Kidney (tissue), 10 donors: ENCODE measurements at regions not wholly inside any gene's neighbourhood (a gene's known extent, or its start where the extent isn't known, plus 50 kb on each side); places are given as distances from the start of the nearest gene placed in this dataset.
"Not testable (repeated sequence)": the region's sequence is repeated elsewhere in the genome, so short reads cannot be mapped to it uniquely, and the experiment has no call there.

Experiments
- DNase-seq, 5 donors: peaks; one replicate each; pipeline ENCODE4 v3.0.0-alpha.2; 2013 to 2020
- FAIRE-seq: peaks from 2 replicates; lab custom pipeline; 2012; peaks lifted over from hg19 to GRCh38; lab: Jason Lieb, UNC
- H3K27ac ChIP-seq, 2 donors: one replicate each; pipeline ENCODE4 v1.7.0; 2013; ENCODE audit warnings: low read depth in 2 of 2, low read length in 2 of 2, inconsistent platforms in 1 of 2
- H3K27me3 ChIP-seq: one replicate; pipeline ENCODE4 v1.7.1; 2013; ENCODE audit warnings: low read length, inconsistent platforms; ENCODE audit not compliant: control insufficient read depth, insufficient read depth
- H3K36me3 ChIP-seq, 3 donors: one replicate each; pipeline versions ENCODE4 v1.7.0 to v1.7.1; 2013; ENCODE audit warnings: low read length in 3 of 3, control low read depth in 1 of 3, inconsistent platforms in 1 of 3; ENCODE audit not compliant: insufficient read depth in 3 of 3, control insufficient read depth in 2 of 3
- H3K4me1 ChIP-seq, 3 donors: one replicate each; pipeline versions ENCODE4 v1.7.0 to v1.7.1; 2013; ENCODE audit warnings: low read length in 3 of 3, inconsistent platforms in 1 of 3, low read depth in 1 of 3; ENCODE audit not compliant: control insufficient read depth in 2 of 3, insufficient read depth in 2 of 3
- H3K4me3 ChIP-seq, 3 donors: one replicate each; pipeline versions ENCODE4 v1.7.0 to v1.8.1; 2013; ENCODE audit warnings: low read length in 3 of 3, control low read depth in 1 of 3, inconsistent platforms in 1 of 3
- H3K9ac ChIP-seq, 3 donors: one replicate each; pipeline versions ENCODE4 v1.7.0 to v1.7.1; 2013; ENCODE audit warnings: low read length in 3 of 3, control low read depth in 1 of 3, inconsistent platforms in 1 of 3
- H3K9me3 ChIP-seq, 3 donors: one replicate each; pipeline versions ENCODE4 v1.7.0 to v1.7.1; 2013; ENCODE audit warnings: low read length in 3 of 3, control low read depth in 1 of 3, inconsistent platforms in 1 of 3; ENCODE audit not compliant: control insufficient read depth in 2 of 3, insufficient read depth in 1 of 3
- intact Hi-C: fragments of 100-400 bp; cut with DNase I; formaldehyde crosslinking; loops from one replicate; pipeline ENCODE4 v1.11.1; 2022
- donor health status: control.
- donor health status: control.
- donor health status: DM: yes; HTN: yes; CAD: no.
- donor health status: Normal renal cell carcinoma (clear cell type).

DNA sequence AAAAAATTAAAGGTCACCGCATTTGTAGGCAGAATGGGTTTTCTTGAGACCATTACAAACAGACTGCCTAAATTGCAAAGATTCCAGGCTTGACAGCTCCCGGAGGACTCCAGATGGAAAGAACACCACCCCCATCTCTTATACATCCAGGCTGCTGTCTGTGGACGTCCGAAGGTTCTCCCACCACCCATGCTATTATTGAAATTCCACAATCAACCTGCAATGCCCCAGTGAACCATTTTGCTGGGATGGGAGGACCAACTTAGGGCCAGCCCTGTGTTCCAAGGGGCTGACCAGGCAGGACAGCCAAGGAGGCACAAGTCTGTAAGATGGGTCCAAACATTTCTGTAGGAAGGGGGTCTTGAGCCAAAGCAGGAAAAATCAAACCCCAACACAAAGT, 122.7 kb downstream of the NPIPA8 start:
- intact Hi-C loops, DNase-seq: not testable (repeated sequence)

GRCh38 chr16:18211505-18211904, 125.0 kb downstream of the NPIPA8 start:
- H3K4me1 ChIP-seq, H3K4me3 ChIP-seq, H3K36me3 ChIP-seq, intact Hi-C loops, DNase-seq, H3K9ac ChIP-seq, H3K27me3 ChIP-seq, H3K27ac ChIP-seq, FAIRE-seq, H3K9me3 ChIP-seq: not testable (repeated sequence)

More for the DNA sequence above, 122.7 kb downstream of the NPIPA8 start:
- not testable (repeated sequence) for H3K9me3 ChIP-seq, H3K27me3 ChIP-seq, H3K4me1 ChIP-seq, H3K9ac ChIP-seq, H3K4me3 ChIP-seq, H3K27ac ChIP-seq, FAIRE-seq, H3K36me3 ChIP-seq

DNA sequence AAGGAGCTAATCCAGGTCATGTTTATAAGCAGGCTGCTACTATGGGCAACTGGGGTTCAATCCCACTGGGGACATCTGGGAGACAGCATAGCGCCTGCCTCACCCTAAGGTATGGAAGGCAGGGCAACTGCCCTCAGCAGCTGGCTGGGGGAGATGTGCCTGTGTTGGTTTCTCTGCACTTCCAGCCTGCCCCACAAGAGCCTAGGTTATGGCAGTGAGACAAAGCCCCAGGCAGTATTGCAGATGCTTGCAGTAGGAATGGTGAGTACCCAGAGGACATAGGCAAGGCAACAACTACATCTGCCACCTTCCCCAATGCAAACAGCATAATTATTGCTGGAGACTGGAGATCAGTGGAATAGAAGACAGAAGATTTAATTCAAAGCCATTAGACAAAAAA, 131.8 kb downstream of the NPIPA8 start:
- H3K4me1 ChIP-seq, H3K9ac ChIP-seq, H3K27ac ChIP-seq, H3K36me3 ChIP-seq, DNase-seq, H3K27me3 ChIP-seq, FAIRE-seq, H3K4me3 ChIP-seq, intact Hi-C loops, H3K9me3 ChIP-seq: not testable (repeated sequence)

DNA sequence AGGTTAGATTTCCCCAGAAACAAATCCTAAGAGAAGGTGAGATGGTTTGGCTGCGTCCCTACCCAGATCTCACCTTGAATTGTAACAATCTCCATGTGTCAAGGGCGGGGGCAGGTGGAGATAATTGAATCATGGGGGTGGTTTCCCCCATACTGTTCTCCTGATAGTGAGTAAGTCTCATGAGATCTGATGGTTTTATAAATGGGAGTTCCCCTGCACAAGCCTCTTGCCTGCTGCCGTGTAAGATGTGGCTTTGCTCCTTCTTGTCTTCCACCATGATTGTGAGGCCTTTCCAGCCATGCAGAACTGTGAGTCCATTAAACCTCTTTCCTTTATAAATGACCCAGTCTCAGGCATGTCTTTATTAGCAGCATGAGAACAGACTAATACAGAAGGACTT, 132.2 kb downstream of the NPIPA8 start:
- H3K27me3 ChIP-seq, H3K36me3 ChIP-seq, intact Hi-C loops, DNase-seq, H3K4me3 ChIP-seq, H3K27ac ChIP-seq, H3K9me3 ChIP-seq, H3K9ac ChIP-seq, H3K4me1 ChIP-seq, FAIRE-seq: not testable (repeated sequence)

DNA sequence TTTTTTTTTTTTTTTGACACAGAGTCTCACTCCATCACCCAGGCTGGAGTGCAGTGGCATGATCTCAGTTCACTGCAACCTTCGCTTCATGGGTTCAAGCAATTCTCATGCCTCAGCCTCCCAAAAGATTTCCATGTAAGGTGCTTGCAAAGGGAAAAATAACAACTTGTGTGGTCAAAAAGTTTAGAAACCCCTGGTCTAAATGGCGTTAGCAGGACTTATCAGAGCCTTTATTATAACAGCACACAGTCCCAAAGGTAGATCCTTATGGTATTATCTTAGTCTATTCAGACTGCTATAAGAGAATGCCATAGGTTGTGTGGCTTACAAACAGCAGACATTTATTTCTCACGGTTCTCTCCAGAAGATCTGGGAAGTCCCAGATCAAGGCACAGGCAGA, 135.0 kb downstream of the NPIPA8 start:
- DNase-seq, H3K9ac ChIP-seq, H3K27me3 ChIP-seq, intact Hi-C loops, H3K9me3 ChIP-seq, H3K27ac ChIP-seq, H3K36me3 ChIP-seq, FAIRE-seq, H3K4me3 ChIP-seq, H3K4me1 ChIP-seq: not testable (repeated sequence)

- H3K4me3 ChIP-seq, DNase-seq, H3K27me3 ChIP-seq, H3K9ac ChIP-seq, H3K4me1 ChIP-seq, intact Hi-C loops, H3K27ac ChIP-seq, H3K36me3 ChIP-seq, FAIRE-seq, H3K9me3 ChIP-seq: not testable (repeated sequence)
Measured at GRCh38 chr16:18192389-18192788, 144.1 kb downstream of the NPIPA8 start.

- H3K4me3 ChIP-seq, H3K27me3 ChIP-seq, FAIRE-seq, DNase-seq, H3K27ac ChIP-seq, H3K9ac ChIP-seq, intact Hi-C loops, H3K4me1 ChIP-seq, H3K9me3 ChIP-seq, H3K36me3 ChIP-seq: not testable (repeated sequence)
Measured at GRCh38 chr16:18190179-18190578, 146.4 kb downstream of the NPIPA8 start.

DNA sequence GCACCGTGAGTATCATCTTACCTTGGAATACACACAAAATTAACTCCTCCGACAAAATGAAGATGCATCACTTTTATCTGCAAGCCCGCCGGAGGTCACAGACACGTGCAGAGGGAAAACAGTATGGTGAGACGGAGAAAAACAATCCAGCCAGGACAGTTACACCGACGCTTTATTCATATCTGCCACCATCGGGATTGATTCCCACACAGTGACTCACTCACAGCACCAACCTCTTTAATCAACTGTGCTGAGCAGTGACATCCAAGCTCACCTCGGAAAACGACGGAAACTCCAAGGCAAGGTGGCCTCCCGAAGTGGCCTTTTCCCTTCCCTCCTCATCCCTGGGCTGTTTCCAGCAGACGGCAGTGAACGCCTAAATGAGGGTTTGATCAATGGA, 151.8 kb downstream of the NPIPA8 start:
- intact Hi-C loops, H3K9me3 ChIP-seq, H3K27ac ChIP-seq, H3K9ac ChIP-seq, H3K36me3 ChIP-seq, H3K4me3 ChIP-seq, FAIRE-seq, DNase-seq, H3K27me3 ChIP-seq, H3K4me1 ChIP-seq: not testable (repeated sequence)

DNA sequence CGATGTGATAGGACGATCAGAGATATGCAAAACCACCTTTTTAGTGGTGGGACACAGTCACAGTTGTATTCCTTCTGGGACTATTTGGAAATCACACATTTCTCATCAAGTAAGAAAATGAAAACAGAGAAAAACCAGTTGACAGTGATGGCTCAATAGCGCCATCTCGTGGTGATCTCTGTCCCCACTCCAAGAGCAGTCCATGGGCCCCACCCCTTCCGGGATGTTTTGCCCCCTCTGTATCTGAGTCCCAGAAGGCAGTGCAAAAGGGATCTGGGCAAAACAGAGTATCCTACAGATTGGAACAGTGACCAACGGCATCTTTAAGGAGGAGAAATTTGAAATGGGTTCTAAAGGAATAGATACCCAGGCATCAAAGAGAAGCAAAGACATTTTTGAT, 155.5 kb downstream of the NPIPA8 start:
- H3K36me3 ChIP-seq, DNase-seq, H3K27ac ChIP-seq, H3K27me3 ChIP-seq, H3K9me3 ChIP-seq, H3K9ac ChIP-seq, H3K4me1 ChIP-seq, FAIRE-seq, intact Hi-C loops, H3K4me3 ChIP-seq: not testable (repeated sequence)
